HG03066 (cell line): ENCODE measurements at regions not wholly inside any gene's neighbourhood (a gene's known extent, or its start where the extent isn't known, plus 50 kb on each side); places are given as distances from the start of the nearest gene placed in this dataset.

Experiments
- ATAC-seq: cut with Tn5 transposase; IDR thresholded peaks from one replicate; pipeline ENCODE4 v1.9.1; 2021; ENCODE audit warnings: low read depth; ENCODE audit not compliant: unreplicated experiment

DNA sequence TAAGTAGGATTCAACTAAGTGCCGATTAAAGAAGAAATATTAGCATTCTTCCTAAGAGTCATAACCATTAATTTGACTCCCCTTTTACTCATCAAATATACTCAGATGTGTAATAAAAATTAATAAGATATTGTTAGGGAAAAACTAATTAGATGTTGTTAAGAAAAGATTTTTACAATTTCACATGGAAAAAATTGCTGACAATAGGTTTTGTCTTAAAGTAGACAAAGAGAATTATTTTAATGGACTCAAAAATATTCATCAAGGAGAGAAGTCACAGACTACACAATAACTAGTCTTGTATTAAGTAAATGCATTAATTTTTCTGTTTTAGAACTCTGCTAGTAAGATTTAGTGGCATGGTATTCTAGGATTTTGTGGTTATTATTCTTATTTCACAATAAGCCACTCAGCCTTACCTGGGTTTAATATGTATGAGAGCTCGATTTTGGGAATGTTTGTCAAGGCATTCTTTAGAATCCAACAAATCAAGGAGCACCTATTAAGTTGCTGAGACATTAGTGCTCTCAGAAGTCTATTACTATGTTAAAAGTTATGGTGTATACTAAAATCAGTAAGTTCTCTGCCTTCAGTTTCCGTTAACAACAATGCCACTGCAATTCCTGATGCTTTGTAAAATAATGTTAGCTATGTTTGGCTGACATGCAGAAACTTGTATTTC lies 110.2 kb upstream of the UGT8 start:
- ATAC-seq, result no peak

- no peak for ATAC-seq
Observed at GRCh38 chr4:114494246-114494803, 104.3 kb upstream of the UGT8 start.

DNA sequence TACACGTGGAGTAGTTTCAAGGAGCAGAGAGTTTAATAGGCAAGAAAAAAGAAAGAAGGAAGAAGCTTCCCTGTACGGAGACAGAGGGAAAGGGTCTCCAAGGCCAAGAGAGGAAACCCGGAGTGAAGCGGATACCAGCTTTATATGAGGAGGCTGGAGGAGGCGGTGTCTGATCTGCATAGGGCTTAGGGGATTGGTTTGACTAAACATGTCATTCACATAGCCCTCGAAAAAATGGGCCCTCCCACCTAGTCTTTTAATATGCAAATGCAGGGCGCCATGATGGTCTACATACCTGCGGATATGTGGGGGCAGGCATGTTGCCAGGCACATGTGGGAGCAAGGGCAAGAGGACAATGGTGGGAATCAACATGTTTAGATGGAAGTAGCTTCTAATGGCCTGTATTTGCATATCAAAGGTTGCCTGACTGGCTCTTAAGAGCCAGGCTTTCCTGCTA lies 103.1 kb upstream of the UGT8 start:
- no peak for ATAC-seq

DNA sequence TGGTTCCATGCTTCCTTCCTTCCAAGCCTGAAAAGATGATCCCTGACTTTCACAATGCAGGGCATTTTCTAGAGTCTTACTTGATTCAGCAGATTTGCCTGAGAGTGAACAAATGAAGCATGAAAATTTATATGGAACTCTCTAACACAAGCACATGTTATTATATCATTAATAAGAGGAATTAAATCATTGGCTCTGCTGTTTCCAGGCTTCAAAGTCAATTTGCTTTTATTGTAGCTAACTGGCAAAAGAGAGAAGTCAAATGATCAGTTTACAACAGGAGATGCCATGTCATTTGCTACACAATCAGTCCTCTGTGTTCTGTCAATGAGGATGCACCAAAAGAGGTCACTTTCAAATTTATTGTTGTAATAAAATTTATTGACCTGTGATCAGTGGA lies 101.5 kb upstream of the UGT8 start:
- no peak for ATAC-seq

GRCh38 chr4:114509340-114509739 lies 89.3 kb upstream of the UGT8 start:
- ATAC-seq, result no peak

- ATAC-seq, result no peak
Observed at GRCh38 chr4:114512595-114513295, 85.9 kb upstream of the UGT8 start.

GRCh38 chr4:114519368-114519767 lies 79.2 kb upstream of the UGT8 start:
- no peak for ATAC-seq

GRCh38 chr4:114527170-114527569 lies 71.4 kb upstream of the UGT8 start:
- ATAC-seq, result no peak

- no peak for ATAC-seq
Observed at GRCh38 chr4:114527637-114528036, 71.0 kb upstream of the UGT8 start.

- no peak for ATAC-seq
Observed at GRCh38 chr4:114535725-114536124, 62.9 kb upstream of the UGT8 start.

DNA sequence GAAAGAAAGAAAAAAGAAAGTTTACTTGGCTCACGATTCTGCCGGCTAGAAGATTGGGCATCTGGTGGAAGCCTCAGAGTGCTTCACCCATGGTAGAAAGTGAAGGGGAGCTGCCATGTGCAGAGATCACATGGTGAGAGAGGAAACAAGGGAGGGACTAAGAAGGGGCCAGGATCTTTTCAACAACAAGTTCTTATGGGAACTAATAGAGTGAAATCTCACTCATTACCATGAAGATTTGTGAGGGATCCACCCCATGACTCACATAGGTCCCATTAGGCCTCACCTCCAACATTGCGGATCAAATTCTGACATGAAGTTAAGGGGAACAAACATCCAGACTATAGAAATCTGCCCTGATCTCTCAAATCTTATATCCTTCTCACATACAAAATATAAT lies 61.3 kb upstream of the UGT8 start:
- no peak for ATAC-seq

DNA sequence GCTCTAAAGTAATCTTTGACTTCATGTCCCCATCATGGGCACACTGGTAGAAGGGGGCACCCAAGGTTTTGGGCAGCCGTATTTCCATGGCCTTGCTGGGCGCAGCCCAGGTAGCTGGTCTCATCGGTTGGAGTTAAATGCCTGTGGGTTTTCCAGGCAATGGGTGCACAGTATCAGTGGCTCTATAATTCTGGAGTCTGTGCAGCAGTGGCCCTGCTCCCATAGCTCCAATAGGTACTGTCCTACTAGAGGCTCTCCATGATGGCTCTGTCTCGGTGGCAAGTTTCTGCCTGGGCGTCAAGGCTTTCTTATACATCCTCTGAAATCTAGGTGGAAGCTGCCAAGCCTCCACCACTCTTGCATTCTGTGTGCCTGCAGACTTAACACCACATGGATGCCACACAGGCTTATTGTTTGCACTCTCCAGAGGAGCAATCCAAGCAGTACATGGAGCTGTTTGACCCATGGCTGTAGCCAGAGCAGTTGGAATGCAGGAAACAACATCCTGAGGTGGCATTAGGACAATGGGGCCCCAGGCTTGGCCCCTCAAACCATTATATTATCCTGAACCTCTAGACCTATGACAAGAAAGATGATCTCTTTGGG lies 60.5 kb upstream of the UGT8 start:
- ATAC-seq, result no peak

GRCh38 chr4:114539985-114540384 lies 58.6 kb upstream of the UGT8 start:
- no peak for ATAC-seq

GRCh38 chr4:114547340-114548134 lies 51.1 kb upstream of the UGT8 start:
- no peak for ATAC-seq
